Activated CD8-positive, alpha-beta memory T cell treated with anti-CD3 and anti-CD28 coated beads for 24 hours (primary cell): ENCODE measurements at regions not wholly inside any gene's neighbourhood (a gene's known extent, or its start where the extent isn't known, plus 50 kb on each side); places are given as distances from the start of the nearest gene placed in this dataset.

Experiments
- DNase-seq: peaks from one replicate; pipeline ENCODE4 v3.0.0-alpha.2; 2020

DNA sequence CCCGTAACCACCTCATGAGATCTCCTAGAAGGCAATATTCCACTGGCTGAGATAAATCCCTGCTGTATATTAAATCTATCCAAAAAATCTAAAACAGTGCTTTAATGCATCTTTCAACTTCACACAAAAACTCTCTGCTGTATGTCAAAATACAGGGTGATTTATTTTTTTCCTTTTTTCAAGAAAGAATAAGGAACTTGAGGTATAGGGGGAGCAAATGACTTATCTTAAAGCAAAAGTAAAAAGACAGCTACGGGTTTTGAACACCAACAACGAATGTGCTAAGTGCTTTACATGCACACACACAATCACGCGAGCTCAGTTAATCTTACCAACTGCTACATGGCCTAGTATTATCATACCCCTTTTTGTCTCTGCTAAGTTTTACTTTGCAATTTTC, 168.9 kb upstream of the PHF14 start:
- DNase-seq, result no peak

DNA sequence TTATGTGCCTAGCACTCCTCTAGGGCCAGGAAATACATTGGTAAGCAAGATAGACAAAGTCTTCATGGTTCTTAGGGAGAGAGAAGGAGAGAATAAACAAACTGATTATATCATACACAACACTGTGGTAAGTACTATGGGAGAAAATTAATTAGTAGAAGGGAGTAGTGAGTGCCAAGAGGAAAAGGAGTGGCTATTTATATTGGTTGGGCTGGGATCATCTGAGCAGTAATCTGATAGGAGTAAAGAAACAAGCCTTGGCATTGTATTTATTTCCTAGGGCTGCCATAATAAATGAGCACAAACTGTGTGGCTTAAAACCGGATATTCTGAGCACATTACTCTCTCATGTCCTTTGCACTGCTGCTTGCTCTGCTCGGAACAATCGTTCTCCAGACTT, 158.1 kb upstream of the PHF14 start:
- no peak for DNase-seq

DNA sequence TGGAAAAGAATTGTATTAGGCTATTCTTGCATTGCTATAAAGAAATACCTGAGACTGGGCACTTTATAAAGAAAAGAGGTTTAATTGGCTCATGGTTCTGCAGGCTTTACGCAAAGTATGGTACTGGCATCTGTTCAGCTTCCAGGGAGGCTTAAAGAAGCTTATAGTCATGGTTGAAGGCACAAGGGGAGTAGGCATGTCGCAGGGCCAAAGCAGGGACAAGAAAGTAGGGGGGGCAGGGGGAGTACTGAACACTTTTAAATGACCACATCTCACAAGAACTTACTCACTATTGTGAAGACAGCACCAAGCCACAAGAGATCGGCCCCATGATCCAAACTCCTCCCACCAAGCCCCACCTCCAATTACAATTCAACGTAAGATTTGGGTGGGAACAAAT, 152.5 kb upstream of the PHF14 start:
- DNase-seq, result no peak

DNA sequence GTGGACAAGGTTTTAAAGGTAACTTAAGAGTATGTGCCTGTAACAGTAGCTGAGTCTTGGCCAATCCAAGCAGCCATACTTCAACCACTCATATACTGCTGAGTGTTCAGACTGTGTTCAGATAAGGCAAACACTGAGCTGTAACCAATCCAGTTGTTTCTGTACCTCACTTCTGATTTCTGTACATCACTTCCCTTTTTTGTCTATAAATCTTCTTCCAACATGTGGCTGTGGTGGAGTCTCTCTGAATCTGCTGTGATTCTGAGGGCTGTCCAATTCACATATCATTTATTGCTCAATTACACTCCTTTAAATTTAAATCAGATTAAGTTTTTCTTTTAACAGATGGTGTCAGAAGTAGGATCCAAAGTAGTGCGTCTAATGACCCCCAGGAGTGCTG, 149.5 kb upstream of the PHF14 start:
- DNase-seq, result no peak

DNA sequence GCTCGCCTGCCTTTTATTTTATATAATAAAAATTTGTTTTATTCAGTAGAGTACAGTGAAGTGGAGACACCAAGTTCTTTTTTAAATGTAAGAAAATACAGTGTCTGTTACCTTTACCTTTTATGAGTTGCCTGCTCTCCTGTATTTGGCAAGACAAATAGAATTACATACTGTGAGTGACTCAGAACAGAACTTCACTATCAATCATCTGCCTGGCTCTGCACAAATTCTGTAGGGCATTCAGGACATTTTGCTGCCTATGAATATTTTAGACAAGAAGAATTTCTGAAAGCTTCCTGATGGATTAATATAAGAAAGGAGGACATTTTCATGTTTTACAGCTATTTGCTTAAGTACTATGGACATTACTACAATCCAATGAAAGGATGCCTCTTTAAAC, 135.4 kb upstream of the PHF14 start:
- no peak for DNase-seq

DNA sequence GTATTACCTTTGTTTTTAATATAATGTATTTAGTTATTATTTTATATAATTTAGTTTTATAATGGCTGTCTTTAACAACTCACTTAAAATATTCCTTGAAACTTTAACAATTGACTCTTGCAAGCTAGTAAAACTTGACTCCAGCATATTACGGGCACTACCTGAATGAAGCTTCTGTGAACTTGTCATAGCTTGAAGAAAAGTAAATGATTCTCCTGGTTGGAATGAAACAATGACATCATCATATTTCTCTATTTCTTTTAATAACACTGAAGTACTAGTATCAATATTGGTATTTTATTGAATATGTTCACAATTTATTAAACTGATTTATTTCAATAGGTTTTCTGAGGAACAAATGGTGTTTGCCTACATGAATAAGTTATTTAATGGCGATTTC, 128.4 kb upstream of the PHF14 start:
- no peak for DNase-seq

DNA sequence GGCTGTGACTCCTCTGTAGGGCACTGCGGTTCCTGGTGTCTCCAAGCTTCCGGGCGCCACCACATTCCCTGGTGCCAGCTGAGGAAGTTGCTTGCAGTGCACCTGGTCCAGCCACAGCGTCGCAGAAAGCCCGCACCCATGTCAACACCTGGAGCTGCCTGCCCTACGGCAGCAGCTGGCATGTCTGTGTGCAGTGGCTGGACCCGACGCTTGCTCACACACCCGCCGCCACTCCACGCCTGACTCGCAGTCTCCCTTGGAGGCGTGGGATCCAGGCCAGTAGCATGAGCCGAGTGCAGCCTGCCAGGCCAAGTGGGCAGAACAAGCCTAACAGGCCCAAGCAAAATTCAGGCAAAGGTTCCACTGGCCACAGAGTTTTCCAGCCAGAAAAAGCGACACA, 118.1 kb upstream of the PHF14 start:
- no peak for DNase-seq

DNA sequence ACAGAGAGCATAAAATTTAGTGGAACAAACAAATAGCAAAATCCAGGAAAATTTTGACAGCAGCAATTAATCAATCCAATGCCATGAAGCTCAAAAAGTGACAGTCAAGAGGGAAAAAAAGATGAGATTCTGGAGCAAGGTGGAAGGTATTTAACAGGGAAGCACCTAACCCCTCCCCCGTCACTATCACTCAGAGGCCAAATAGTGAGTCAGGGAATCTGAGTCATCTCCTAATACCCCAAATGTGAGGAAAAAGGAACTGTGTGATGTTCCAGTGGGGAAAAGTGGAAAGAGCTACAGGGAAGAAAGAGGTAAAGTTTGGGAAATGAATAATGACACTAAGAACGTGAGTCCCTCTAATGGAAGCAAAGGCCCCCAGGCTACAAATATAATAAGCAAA, 113.2 kb upstream of the PHF14 start:
- no peak for DNase-seq

DNA sequence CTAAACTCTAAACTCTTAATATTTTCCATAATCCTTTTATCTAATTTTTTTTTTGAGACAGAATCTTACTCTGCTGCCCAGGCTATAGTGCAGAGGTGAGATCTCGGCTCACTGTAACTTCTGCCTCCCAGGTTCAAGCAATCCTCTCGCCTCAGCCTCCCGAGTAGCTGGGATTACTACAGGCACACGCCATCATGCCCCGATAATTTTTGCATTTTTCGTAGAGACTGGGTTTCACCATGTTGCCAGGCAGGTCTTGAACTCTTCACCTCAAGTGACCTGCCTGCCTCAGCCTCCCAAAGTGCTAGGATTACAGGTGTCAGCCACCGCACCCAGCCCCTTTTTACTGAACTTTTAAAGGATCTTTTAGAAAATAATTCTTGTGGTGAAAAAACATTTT, 110.2 kb upstream of the PHF14 start:
- DNase-seq, result no peak

DNA sequence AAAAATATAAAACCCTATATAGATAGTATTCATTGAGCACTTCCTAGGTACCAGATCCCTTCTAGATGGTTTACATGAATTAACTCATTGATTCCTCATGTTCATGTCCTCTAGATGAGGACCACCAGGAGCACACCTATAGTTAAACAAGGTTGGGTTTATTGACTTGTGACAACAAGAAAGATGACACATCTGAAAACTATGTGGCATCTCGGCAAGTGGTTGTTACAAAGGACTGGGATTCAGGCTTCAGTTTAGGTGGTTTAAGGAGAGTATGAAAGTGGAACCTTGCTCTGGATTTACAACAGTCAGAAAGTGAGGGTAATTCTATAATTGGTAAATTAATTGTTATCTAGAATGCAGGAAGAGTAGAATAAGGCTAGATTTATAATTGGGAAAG, 99.0 kb upstream of the PHF14 start:
- DNase-seq, result no peak

DNA sequence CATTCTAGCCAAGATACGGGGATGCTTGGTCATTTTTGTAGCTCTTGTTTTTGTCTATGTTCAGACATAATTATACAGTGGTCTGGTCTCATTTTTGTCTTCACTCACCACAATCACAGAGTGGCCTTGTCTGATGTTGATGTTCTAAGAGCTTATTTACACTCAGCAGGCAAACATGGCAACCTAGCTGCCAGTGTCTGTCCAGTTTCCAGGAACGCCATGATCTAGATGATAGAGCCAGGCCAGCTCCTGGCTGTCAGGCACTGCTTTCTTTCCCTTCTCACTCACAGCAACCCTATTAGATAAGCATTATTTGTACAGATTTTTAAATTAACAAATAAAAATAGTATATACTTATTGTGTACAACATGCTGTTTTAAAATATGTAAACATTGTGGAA, 98.6 kb upstream of the PHF14 start:
- no peak for DNase-seq

DNA sequence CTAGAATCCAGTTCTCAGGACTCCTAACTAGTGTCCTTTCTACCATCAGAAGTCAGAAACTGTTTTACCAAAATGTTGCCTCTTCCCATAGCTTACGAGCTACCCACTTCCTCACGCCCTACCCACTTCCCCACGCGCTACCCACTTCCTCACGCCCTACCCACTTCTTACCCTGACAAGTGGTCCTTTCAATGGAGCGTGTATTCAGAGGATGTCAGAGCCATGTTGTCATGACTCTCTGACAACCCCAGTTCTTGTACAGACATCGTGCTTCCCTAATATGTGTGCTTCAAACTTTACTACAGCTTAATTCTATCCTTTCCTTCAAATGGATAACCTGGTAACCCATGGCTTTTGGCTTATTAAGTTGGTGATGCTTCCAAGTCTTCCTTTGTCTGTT, 84.8 kb upstream of the PHF14 start:
- DNase-seq, result no peak

DNA sequence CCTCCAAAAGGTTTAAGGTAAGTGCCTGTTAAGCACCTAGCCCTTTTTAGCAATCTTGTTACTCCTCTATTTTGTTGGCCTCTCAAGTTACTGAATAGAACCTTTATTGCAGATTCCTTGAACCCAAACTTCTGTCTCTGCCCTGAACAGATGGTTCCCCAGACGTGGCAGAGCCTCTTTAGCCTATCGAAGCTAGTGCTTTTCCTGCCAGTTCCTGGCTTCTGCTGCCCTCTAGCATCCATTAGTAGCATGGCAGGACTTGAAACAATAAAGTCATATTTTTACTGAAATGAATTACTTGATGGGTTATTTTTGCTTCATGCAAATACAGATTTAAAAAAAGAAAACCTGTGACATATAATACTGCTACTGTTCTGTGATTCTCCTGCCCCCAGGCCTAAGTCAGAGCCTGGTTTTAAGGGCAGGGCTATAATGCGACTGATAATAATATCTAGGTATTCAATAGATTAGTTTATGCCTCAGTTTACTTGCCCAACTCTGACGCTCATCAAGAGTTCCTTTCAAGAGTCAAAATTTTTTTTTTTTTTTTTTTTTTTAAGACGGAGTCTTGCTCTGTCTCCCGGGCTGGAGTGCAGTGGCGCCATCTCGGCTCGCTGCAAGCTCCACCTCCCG, 84.3 kb upstream of the PHF14 start:
- peak; percentile 63 for DNase-seq

DNA sequence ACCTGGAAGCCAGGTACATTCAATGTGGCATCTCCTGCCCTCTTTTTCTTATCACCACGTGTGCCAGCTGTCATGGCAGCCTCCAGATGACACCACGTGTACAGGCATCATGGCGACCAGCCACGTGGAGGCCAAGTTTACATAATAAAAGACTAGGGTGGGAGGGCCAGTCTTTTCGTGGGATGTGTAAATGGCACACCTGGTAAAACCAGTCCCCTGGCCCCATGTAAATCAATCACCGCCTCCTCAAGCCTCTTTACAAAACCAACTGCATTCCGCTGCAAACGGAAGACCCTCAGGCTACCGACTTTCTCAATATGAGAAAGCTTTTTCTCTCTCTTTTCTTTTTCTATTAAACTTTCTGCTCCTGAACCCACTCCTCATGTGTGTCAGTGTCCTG, 65.1 kb upstream of the PHF14 start:
- DNase-seq, result no peak

DNA sequence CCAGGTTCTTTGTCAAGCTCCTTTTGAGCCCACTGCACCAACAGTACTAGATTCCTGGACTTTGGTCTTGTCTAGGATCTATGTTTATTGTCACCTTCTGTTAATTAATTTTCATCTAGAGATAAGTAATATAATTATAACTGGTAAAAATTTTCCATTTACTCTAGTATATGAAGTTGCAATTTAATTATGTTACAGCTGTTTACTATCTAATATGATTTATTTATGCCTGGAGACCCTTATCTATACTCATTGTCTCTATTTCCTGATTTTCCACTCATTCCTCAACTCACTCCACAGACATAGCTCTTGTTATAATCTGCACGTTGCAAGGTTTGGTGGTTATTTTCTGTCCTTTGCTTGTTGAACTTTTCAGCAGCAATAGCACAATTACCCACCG, 63.2 kb upstream of the PHF14 start:
- DNase-seq, result no peak

DNA sequence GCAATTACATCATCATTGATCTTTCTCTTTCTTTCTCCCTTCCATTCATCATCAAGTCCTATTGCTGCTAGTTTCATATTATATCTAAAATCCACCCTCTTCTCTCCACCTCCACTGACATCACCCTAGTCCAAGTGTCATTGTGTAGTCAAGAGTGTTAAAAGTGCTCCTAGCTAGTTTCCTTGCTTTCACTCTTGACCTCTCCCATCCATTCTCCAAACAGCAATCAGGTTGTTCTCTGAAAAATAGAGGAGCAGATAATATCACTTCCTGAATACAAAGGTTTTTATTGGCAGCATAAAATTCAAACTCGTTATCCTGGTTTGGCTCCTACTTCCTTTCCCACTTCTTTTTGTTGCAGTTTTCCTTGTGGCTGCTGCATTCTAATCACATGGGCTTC, 61.6 kb upstream of the PHF14 start:
- no peak for DNase-seq

DNA sequence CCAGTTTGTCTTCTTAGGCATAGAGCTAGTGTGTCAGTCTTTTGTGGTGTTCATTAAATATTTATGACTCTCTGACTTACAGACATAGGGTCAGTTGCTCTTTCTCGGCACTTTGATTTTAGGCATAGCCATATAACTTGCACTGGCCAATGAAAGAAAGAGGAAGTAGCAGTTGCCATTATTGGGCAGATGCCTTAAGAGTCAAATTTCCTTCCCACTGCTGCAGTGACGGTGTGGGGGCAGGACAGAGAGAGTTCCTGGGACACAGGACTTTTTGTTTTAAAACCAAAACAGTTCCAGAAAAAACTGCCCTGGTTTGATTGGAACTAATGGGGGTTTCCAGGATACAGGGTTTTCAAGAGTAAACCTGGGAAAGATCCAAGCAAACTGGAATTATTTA, 60.2 kb upstream of the PHF14 start:
- DNase-seq, result no peak

DNA sequence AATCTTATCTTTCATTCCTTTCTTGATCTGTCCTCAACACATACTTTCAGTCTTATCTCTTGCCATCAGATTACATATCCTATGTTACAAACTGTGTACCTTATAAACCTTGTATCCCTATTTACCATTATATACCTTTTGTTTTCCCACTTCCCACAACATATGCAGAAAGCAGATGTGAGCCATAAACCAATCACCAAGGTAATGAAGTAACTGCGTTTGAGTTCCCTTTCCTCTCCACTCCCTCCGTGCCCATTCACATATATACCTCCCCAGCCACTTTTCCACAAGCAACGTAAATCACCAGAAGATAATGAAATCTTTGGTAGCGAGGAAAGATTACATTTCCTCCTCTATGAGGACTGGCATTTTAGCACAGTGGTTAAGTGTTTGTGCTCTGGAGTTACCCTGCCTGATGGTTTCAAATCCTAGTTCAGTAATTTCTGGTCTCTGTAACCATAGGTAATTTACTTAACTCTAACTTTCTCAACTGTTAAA, 55.5 kb upstream of the PHF14 start:
- DNase-seq, result no peak

DNA sequence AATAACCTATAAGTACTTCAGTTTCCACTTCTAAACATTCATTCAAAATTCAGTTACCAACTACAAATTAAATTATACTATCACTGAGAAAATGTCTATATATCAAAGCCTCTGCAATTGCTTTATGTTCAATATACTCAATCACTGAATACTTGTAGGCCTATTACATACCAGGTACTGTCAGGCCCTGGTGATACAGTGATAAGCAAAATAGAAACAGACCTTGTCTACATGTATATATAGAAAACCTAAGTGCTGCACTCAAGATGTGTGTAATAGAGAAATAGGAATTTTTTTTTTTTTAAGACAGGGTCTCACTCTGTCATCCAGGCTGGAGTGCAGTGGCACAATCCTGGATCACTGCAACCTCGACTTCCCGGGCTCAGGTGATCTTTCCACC, 53.7 kb upstream of the PHF14 start:
- no peak for DNase-seq
